Stimulated activated CD4-positive, alpha-beta T cell treated with anti-CD3 and anti-CD28 coated beads, Interleukin-1b, Interleukin-23, amount 100 ng/mL, for 48 hours (primary cell): ENCODE measurements at regions not wholly inside any gene's neighbourhood (a gene's known extent, or its start where the extent isn't known, plus 50 kb on each side); places are given as distances from the start of the nearest gene placed in this dataset.

ENCODE experiments used
- DNase-seq: peaks from one replicate; pipeline ENCODE4 v3.0.0-alpha.2; 2020

DNA sequence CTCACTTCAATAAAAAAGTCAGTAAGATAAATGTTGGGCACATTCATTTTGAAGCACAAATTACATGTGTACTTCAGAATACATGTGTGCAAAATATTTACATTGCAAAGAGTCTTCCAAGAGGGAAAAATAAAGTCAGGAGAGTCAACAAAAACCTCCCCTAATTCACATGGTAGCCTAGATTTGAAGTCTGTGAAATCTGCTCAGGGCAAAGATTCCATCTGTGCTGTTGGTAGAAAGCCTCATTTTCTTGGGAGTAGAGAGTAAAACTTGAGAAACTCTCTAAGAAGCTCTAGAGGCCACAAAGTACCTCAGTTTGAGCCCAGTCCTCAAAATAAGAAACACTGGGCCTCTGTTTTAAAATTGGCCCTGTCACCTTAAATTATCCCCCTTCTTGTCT is 303.4 kb downstream of the RAB28 start:
- no peak for DNase-seq

DNA sequence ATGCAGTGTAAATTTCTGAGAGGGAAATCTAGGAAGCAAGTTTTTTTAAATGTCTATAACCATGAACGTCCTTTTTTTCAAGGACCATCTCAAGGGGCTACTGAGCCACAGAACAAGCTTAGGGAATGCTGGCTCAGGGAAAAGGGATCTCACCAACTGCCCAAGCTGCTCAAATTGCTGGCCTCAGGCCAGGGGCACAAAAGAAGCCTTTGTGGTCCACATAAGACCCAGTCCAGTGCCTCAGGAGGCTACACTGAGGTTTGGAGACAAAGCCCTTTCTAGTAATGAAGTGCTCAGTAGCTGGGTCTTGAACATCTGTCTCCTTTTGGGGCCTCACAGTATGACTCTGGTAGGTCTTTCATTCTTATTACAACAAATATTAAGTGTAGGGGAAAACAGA is 305.5 kb downstream of the RAB28 start:
- DNase-seq, result no peak

DNA sequence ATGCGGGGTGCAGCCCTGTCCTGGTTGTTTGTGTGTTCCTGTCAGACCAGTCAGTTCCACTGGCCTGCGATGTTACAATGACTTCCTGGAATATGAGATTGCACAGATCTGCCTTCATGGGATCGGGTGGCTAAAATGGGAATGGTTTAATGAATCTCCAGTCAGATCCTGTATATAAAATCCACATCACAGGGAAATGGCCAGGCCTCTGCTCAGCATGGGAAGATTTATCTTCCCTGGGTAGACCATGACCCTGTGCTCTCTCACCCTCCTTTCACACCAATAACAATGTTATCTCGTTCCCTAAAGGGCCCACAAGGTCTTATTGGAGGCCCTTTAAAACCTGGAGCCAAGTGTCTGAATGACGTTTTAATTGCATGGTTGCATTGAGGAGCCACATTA is 307.4 kb downstream of the RAB28 start:
- no peak for DNase-seq

DNA sequence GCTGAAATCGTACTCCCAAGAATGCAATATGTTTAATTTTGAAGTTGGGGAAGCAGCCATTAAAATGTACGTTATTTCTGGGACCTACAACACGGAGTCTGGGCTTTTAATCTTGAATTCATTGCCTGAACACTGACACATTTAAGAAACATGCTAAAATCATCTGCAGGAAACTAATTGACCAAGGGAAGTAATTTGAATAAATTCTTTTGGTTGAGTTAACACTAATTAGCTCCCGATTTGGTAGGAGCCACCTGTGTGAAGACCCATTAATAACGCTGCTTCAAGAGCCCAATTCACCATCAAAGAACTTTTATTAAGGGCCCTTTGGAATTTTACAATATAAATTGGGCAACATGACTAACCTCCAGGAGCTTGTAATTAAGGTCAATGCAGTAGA is 309.2 kb downstream of the RAB28 start:
- DNase-seq, result no peak

- DNase-seq, result no peak
These were observed 310.1 kb downstream of the RAB28 start for GRCh38 chr4:13174001-13174400.

DNA sequence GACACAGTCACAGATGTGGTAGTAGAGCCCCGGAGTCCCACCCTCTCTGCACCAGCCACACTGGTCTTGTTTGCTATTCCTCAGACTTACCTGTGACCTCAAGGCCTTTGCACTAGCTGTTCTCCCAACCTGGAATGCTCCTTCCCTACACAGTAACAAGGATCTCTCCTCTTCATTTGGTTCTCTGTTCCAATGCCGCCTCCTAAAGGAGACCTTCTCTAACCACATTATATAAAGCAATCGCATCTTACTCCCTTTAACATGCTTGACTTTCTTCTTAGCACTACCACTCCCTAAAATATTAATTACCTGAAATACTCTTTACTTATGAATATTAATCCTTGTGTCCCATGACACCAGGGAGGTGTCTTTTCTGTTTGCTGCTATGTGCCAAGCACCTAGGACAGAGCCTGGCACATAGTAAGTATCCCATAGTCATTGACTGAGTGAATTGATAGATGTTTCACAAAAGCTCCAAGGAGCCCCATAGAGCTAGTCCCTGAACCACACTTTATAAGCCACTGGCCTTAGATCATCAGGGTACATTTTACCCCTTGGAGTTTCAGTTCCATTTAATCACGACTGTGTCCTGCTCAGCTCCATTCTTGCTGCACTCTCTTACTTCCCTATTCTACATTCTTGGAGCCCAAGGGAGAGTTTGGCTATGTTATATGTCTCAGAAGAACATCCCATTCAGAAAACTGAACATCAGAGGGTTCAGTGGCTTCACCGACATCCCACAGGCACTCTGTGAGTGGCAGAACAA is 312.7 kb downstream of the RAB28 start:
- no peak for DNase-seq

DNA sequence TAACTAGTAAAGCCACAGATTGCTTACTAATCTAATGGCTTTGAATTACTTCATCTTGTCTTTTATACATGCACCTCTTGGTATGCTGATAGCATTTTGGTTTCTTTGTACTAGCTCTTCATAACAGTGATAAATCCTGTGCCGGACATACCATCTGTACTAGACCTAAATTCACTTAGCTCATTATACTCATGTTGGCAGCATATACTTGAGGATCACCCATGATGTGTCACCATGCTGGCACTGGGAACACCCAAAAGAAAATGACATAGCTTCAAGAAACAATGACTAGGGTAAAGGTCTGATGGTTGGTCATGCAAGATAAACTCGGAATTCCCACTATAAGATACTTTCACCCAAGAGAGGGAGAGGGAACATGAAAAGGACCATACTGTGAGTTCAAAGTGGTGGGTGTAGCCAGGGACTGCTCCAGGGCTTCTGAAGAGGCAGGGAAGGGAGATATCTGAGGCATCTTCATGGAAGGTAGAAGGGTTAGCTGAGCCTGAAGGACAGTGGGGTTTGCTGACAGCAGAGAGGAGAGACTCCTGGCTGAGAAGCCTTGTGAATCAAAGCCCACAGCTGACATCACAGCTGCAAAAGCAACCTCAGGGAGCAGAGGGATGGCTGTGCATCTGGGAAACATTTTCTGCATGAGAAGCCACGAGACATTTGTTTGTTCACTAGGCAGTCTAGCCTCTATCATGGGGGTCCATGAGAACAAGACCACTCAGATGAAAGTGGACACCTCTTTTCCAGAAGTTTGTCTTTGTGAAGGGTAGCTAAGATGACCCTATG is 314.2 kb downstream of the RAB28 start:
- no peak for DNase-seq

DNA sequence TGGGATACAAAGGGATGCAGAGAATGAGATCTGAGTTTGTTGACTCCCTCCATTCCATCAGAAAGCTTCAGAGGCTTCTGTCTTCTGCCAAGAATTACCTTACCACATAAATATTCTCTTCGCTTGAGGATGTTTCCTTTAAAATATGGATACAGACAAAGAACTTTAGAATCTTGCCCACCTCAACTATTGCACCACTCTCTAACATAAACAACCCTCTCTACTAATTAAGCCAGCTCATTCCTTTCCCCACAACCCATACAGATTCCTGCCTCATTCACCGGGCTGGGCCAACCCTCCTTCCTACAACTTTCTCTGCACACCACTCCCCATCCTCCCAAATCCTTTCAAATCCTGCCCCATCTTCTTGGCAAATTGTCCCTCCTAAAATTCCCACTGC is 315.8 kb downstream of the RAB28 start:
- DNase-seq, result no peak

GRCh38 chr4:13166214-13166613 is 317.9 kb downstream of the RAB28 start:
- no peak for DNase-seq

DNA sequence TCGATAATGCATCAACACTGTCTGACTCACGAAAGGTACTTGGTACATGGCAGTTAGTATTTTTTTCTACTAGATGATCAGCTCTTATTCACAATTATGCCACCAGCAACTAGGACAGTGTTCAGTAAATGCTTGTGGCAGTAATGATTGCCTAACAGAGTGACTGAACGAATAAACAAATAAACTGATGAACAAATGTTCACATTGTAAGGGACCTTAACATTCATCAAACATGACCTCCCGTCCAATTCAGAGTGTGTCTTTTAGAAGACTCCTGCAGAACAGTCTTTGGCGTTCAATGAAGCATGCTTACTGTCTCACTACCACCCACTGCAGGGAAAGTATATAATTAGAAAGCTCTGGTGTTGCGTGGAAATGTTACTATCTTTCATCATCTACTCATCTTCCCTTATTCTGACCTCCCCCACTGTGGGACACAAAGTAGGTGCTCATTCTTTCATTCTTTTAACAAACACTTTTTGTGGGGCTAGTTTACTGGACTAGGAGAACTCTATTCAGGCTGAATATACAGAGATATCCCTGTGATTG is 319.3 kb downstream of the RAB28 start:
- DNase-seq, result no peak

DNA sequence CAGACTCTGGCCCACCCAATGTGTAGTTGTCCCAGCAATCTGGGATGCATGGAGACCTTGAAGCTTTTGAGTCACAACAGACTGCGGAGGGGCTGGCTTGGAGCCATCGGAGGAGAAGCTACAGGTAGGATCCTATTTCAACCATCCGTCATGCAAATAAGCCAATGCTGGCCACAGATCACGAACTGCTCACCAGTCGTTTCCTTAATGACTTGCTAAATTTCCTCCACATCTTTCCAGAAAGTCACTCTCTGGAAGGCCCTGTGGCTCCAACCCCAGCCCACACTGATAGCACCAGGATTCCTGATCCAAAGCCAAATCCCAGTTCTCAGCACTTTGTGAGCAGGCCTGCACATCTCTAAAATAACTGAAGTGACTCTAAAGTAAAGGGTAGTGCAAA is 321.3 kb downstream of the RAB28 start:
- DNase-seq, result no peak

DNA sequence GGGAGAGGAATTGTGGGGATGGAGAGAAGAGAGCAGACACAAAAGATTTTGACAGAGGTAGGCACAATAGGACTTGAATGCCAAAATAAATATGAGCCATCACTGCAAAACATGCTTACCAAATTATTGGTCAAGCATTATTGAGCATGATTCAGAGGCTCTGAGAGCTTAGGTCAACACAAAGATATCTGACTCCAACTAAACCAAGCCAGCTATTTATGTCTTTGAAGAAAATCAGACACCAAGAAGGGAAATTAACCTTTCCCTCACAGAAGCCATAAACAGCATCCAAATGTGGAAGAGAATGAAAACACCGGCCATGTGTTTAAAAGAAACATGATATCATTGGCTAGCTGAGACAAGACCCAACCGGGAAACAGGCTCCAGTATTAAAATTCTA is 323.2 kb downstream of the RAB28 start:
- DNase-seq, result no peak

DNA sequence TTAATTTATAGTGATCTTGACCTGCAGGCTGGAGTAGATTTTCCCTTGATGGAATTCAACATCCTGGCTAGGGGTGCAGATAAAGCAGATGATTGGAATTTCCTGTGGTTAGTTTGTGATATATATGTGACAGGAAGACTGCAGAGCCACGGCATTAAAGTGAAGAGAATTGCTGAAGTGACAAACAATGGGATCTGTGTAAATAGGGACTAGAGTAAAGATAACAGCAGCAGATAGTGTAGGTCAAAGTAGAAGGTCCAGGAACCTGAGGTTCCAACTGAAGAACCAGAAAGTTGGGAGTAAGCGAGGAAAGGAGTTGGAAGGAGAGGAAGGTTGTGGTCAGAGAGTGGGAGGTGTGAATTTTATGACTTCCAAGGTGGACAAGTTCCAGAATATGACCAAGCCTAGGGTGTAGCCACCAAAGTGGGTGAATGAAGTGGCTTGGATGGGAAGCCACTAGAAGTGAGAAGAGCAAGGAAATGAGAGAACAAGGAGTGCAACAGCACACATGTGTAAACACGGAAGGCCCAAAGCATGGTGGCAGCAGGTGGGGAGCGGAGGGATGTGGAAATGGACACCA is 325.0 kb downstream of the RAB28 start:
- no peak for DNase-seq

DNA sequence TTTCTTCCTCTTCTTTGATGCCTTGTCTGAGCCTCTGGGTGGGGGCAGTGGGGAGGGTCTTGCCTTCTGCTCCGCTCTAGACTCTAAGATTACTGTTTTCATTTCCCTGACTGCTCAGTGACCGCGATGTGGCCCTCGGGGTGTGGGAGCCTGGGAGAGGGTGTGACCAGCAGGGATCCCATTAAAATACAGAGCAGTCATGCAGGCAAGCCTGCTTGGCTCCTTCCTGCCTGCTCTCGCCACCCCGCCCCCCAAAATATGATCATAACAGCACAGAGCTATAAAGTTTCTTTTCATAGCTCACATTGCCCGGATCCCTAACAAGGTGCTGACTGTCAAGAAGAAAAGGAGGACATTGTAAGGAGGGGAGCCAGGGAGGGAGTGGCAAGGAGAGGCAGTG is 332.9 kb downstream of the RAB28 start:
- DNase-seq, result no peak

DNA sequence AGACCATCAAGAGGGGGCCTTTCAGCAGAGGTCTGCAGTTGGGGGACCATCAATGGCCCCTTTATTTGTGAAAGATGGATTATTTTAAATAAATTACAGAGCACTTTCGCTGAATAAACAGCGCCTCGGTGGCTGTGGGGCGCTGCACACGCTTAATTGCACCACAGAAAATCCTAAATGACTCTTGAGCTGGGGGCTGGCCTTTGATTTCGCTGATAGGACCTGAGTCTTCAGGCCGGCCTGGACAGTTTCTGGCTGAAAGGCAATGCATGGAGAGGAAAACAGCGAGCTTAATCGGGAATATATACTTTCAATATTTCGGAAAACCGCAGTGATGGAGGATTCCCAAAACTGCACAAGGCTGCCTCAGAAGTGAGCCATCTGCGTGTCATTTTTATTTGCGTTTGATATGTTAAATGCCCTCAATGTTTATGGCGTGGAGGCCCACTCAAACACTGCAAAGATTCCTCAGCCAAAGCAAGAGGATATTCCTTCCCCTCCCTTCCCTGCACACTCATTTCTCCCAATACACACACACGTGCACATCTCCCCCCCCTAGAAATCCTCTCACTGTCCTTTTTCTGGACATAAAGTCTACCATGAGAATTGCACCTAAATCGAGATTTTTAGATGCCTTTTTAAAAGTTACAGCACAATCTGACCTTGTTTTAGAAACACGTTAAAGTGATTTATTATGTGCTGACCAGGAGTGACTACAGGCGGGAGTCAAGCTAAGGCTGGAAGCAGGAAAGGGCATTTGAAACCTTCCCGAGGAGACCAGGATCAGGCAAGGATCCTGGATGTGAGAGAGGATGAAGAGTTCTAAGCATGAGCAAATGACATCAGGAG is 340.7 kb downstream of the RAB28 start:
- DNase-seq, result no peak

DNA sequence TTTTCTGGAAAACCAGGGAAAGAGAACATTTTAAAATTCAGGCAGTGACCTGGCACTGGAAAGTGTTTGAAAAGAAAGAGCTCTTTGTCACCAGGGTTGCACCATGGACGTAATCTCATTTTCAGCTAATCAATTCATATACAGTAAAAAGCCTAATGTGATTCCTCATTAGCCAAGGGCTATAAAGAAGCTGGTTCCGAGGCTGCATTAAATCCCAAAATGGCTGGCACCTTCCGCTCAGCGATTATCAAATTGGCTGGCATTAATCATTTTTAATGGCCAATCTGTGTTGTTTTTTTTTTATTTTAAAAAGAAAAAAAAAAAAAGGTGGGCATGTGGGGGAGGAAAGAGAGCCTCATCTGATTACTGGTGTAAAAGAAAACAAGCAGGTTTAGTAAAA is 341.4 kb downstream of the RAB28 start:
- no peak for DNase-seq

GRCh38 chr4:13142191-13142590 is 341.9 kb downstream of the RAB28 start:
- no peak for DNase-seq

DNA sequence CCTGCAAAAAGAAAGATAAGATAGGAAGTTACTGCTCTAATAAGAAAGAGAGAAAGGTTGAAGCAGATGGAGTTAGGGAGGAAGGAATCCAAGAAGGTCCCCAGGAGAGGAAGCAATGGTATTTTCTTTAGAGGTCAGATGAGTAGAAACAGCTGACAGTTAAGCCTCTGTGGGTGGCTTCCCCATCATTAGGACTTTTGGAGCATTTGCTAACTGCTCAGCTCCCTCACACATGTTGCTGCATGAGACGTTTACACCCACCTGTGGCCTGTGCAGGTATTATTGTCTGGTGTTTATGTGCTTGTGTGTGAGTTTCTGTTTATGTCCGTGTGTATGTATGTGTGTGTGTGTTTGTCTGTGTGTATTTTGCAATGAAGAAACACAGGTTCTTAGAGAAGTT is 346.8 kb downstream of the RAB28 start:
- no peak for DNase-seq

GRCh38 chr4:13133700-13134099 is 350.4 kb downstream of the RAB28 start:
- DNase-seq, result no peak

DNA sequence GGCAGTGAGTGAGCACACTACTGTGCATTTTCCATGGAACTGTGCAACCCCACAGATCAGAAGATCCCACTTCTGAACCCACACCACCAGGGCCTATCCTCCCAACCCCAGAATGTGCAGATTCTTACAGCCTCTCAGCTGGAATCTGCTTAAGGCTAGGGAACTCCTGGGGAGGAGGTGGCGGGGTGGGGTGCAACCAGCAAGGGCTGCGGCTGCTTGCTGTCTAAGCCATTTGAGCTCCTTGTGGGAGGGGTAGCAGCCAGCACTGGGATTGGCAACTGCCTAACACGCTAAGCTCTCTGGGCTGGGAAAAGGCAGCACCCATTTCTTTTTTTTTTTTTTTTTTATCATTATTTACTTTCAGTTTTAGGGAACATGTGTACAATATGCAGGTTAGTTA is 353.3 kb downstream of the RAB28 start:
- no peak for DNase-seq

DNA sequence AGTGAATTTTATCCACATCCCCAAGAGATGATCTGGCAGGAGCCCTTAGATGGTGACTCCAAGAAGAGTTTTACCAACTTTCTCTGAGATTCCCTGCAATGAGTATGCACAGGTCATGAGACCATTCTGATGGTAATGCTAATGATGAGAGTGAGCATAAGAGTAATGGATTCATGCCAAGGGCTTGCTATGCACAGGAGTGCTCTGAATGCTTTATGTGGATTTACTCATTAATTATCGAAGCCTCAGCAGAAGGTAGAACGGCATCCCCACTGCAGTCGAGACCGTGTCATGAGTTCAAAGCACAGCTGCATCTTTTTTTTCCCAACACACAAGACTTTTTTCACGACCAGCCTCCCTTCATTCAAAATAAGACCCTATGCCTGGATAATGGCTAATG is 355.0 kb downstream of the RAB28 start:
- DNase-seq, result no peak

DNA sequence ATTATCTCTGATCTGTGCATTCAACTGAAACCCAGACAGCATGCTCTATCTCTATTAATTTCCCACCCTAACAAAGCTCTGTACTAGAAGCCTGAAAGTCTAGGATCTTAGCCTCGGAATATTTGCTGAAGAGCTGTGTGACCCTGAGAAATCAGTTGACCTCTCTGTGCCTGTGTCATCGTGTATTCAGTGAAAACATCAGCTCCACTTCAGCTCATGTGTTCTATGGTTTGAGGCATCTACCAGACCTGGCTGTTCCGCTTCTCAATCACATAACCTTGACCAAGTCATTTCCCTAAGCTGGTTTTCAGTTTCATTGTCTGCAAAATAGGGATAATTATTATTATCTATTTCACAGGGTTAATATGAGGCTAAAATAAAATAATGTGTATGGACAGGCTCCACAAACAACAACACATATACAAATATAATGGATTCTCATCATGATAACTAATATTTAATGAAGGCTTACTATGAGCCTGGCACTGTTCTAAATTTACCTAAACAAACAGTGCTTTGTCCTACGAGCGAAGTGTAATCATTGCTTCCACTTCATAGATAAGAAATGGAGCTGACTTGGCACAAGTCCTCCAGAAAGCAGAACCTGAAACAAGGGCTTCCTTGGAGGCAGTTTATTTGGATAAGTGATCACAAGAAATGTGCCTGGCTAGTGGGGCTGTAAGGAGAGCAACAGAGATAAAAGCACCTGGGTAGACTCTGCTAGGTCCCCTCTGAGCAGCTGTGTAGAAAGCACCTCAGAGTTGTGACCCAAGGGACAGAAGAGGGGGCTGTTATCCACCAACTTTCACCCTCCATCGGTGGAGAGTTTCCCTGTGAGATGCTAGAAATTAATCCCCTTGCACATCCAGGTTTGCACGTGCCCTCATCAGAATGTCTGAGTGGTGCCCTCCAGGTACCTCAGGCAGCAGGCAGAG is 356.9 kb downstream of the RAB28 start:
- DNase-seq, result no peak
